ENCODE measurements at regions not wholly inside any gene's neighbourhood (a gene's known extent, or its start where the extent isn't known, plus 50 kb on each side); places are given as distances from the start of the nearest gene placed in this dataset.

- Mint-ChIP-seq H3K27ac (no peak overlapping the region), H3K36me3 (ENCODE audit: low read depth) (no peaks in the 10 kb centered on the region), H3K4me1 (ENCODE audit: low read depth) (no peaks in the 10 kb centered on the region), H3K27me3 (ENCODE audit: insufficient read depth) (no peaks in the 10 kb centered on the region; the same call in 1 of the 2 replicates), H3K9me3 (peaks cover 11% of the 10 kb centered on the region), H3K4me3 (no peak overlapping the region)
- TF ChIP-seq CTCF (IDR thresholded peaks at IDR 0.05) = no peak
- DNase-seq = no peak
Observed at GRCh38 chr13:63112799-63113395, 1697.2 kb upstream of the PCDH20 start.

- Mint-ChIP-seq H3K4me3 (no peak overlapping the region), H3K9me3 (peaks cover 11% of the 10 kb centered on the region), H3K27me3 (ENCODE audit: insufficient read depth) (no peaks in the 10 kb centered on the region; the same call in 1 of the 2 replicates), H3K4me1 (ENCODE audit: low read depth) (no peaks in the 10 kb centered on the region), H3K27ac (no peak overlapping the region), H3K36me3 (ENCODE audit: low read depth) (no peaks in the 10 kb centered on the region)
- no peak for TF ChIP-seq CTCF (IDR thresholded peaks at IDR 0.05)
- DNase-seq = no peak
Observed at GRCh38 chr13:63110466-63110865, 1694.8 kb upstream of the PCDH20 start.

- H3K9me3 Mint-ChIP-seq = peaks cover 8% of the 10 kb centered on the region; the same call in 1 of the 2 replicates
- no peak overlapping the region for H3K4me3 Mint-ChIP-seq
- TF ChIP-seq CTCF (IDR thresholded peaks at IDR 0.05) = no peak
Observed at GRCh38 chr13:63107179-63107943, 1691.7 kb upstream of the PCDH20 start.

GRCh38 chr13:63094717-63095116 lies 1679.1 kb upstream of the PCDH20 start:
- no peak overlapping the region for H3K4me3 Mint-ChIP-seq
- H3K36me3 Mint-ChIP-seq (ENCODE audit: low read depth) = no peaks in the 10 kb centered on the region
- no peak overlapping the region for H3K27ac Mint-ChIP-seq
- peaks cover 13% of the 10 kb centered on the region for H3K9me3 Mint-ChIP-seq
- no peaks in the 10 kb centered on the region for H3K27me3 Mint-ChIP-seq (ENCODE audit: insufficient read depth)
- no peaks in the 10 kb centered on the region for H3K4me1 Mint-ChIP-seq (ENCODE audit: low read depth)
- DNase-seq = no peak
- no peak for TF ChIP-seq CTCF (IDR thresholded peaks at IDR 0.05)

More at GRCh38 chr13:63107179-63107943, 1691.7 kb upstream of the PCDH20 start:
- Mint-ChIP-seq H3K27ac (no peak overlapping the region), H3K4me1 (ENCODE audit: low read depth) (no peaks in the 10 kb centered on the region), H3K27me3 (ENCODE audit: insufficient read depth) (no peaks in the 10 kb centered on the region; the same call in 1 of the 2 replicates), H3K36me3 (ENCODE audit: low read depth) (no peaks in the 10 kb centered on the region)
- DNase-seq = no peak

GRCh38 chr13:63093907-63094469 lies 1678.3 kb upstream of the PCDH20 start:
- Mint-ChIP-seq H3K4me1 (ENCODE audit: low read depth) (no peaks in the 10 kb centered on the region), H3K4me3 (no peak overlapping the region), H3K27ac (no peak overlapping the region), H3K36me3 (ENCODE audit: low read depth) (no peaks in the 10 kb centered on the region), H3K27me3 (ENCODE audit: insufficient read depth) (no peaks in the 10 kb centered on the region), H3K9me3 (peaks cover 8% of the 10 kb centered on the region)
- TF ChIP-seq CTCF (IDR thresholded peaks at IDR 0.05) = no peak
- DNase-seq = no peak
